Endodermal cell (in vitro differentiated cells): ENCODE measurements at regions not wholly inside any gene's neighbourhood (a gene's known extent, or its start where the extent isn't known, plus 50 kb on each side); places are given as distances from the start of the nearest gene placed in this dataset.

Source experiments
- DNase-seq: peaks from one replicate; pipeline ENCODE4 v3.0.0-alpha.2; 2017
- H3K27ac ChIP-seq: 2 replicates; pipeline ENCODE4 v1.5.1; 2013; ENCODE audit warnings: mild to moderate bottlenecking, low read depth, low read length, moderate library complexity
- H3K27me3 ChIP-seq: 2 replicates; pipeline ENCODE4 v1.6.1; 2013; ENCODE audit warnings: mild to moderate bottlenecking, low read length, moderate library complexity; ENCODE audit not compliant: insufficient read depth, control insufficient read depth, poor library complexity, severe bottlenecking
- H3K36me3 ChIP-seq: 2 replicates; pipeline ENCODE4 v1.7.0; 2013; ENCODE audit warnings: mild to moderate bottlenecking, low read length, moderate library complexity; ENCODE audit not compliant: control insufficient read depth, insufficient read depth
- H3K4me1 ChIP-seq: one replicate; pipeline ENCODE4 v1.7.0; 2013; ENCODE audit warnings: low read length; ENCODE audit not compliant: control insufficient read depth, insufficient read depth
- H3K4me3 ChIP-seq: 2 replicates; pipeline ENCODE4 v1.5.1; 2013; ENCODE audit warnings: mild to moderate bottlenecking, low read length, moderate library complexity
- H3K9ac ChIP-seq: 2 replicates; pipeline ENCODE4 v1.6.1; 2013; ENCODE audit warnings: mild to moderate bottlenecking, low read length, moderate library complexity; ENCODE audit not compliant: poor library complexity, severe bottlenecking; ENCODE audit errors: extremely low read depth
- H3K9me3 ChIP-seq: 2 replicates; pipeline ENCODE4 v1.6.1; 2013; ENCODE audit warnings: mild to moderate bottlenecking, low read length, moderate library complexity; ENCODE audit not compliant: control insufficient read depth
- H3K27ac Mint-ChIP-seq: 2 replicates; pipeline ENCODE4 v1.8.0; 2020; ENCODE audit warnings: mixed read lengths
- H3K27me3 Mint-ChIP-seq: 2 replicates; pipeline ENCODE4 v1.8.0; 2021; ENCODE audit warnings: mild to moderate bottlenecking, mixed read lengths; ENCODE audit not compliant: insufficient read depth
- H3K36me3 Mint-ChIP-seq: 2 replicates; pipeline ENCODE4 v1.8.0; 2020; ENCODE audit warnings: low read depth, mixed read lengths
- H3K4me1 Mint-ChIP-seq: 2 replicates; pipeline ENCODE4 v1.8.0; 2020; ENCODE audit warnings: mixed read lengths
- H3K4me3 Mint-ChIP-seq: 2 replicates; pipeline ENCODE4 v1.8.0; 2020; ENCODE audit warnings: mild to moderate bottlenecking, moderate library complexity, mixed read lengths
- H3K9me3 Mint-ChIP-seq: 2 replicates; pipeline ENCODE4 v1.8.0; 2020; ENCODE audit warnings: mild to moderate bottlenecking, mixed read lengths
- CTCF ChIP-seq: fragments of 200-600 bp; sonication (generic); conservative IDR thresholded peaks from 2 replicates; pipeline ENCODE4 v1.5.0; 2021; ENCODE audit warnings: antibody characterized with exemption, mild to moderate bottlenecking
- WGBS, 2 experiments: methylation state at CpG; one replicate each; pipeline versions ENCODE4 v1.1.5 to v1.1.7; 2013; ENCODE audit warnings: missing lambda C conversion rate in 2 of 2, mixed read lengths in 1 of 2; ENCODE audit not compliant: insufficient coverage in 1 of 2, insufficient read length in 1 of 2; 5-methylcytosine and 5-hydroxymethylcytosine counted together

GRCh38 chr5:114977979-114978573 is 191.6 kb downstream of the TRIM36 start:
- no peak for DNase-seq

GRCh38 chr5:114969482-114969881 is 200.2 kb downstream of the TRIM36 start:
- Histone ChIP-seq H3K27ac (no peak overlapping the region), H3K4me1 (no peaks in the 10 kb centered on the region), H3K4me3 (no peak overlapping the region), H3K9ac (no peak overlapping the region), H3K36me3 (no peaks in the 10 kb centered on the region), H3K27me3 (no peaks in the 10 kb centered on the region), H3K9me3 (no peaks in the 10 kb centered on the region)
- Mint-ChIP-seq H3K27me3 (no peaks in the 10 kb centered on the region), H3K9me3 (no peaks in the 10 kb centered on the region), H3K4me1 (no peaks in the 10 kb centered on the region), H3K36me3 (no peaks in the 10 kb centered on the region), H3K27ac (no peak overlapping the region), H3K4me3 (no peak overlapping the region)
- TF ChIP-seq CTCF: no peak
- no peak for DNase-seq
- WGBS, 2 experiments: 88% methylated on average over 1 of the region's 1 CpG; no CpG with 5 or more reads in 1 of the 2 experiments

More at GRCh38 chr5:114977979-114978573, 191.6 kb downstream of the TRIM36 start:
- Histone ChIP-seq H3K4me3 (no peak overlapping the region), H3K36me3 (no peaks in the 10 kb centered on the region), H3K4me1 (no peaks in the 10 kb centered on the region), H3K27me3 (no peaks in the 10 kb centered on the region), H3K9me3 (no peaks in the 10 kb centered on the region), H3K27ac (no peak overlapping the region), H3K9ac (no peak overlapping the region)
- no peaks in the 10 kb centered on the region for H3K9me3 Mint-ChIP-seq
- no peaks in the 10 kb centered on the region for H3K4me1 Mint-ChIP-seq
- no peaks in the 10 kb centered on the region for H3K36me3 Mint-ChIP-seq
- H3K27ac Mint-ChIP-seq: no peak overlapping the region
- H3K27me3 Mint-ChIP-seq: no peaks in the 10 kb centered on the region
- TF ChIP-seq CTCF: no peak
- no peak overlapping the region for H3K4me3 Mint-ChIP-seq
- 83 to 96% methylated on average over 1 to 3 of the region's 4 CpGs for WGBS, 2 experiments

- no peak for DNase-seq
- 90% methylated on average over 7 of the region's 7 CpGs; no CpG with 5 or more reads in 1 of the 2 experiments for WGBS, 2 experiments
- no peak for TF ChIP-seq CTCF
- H3K4me1 ChIP-seq: no peaks in the 10 kb centered on the region
- H3K27ac ChIP-seq: no peak overlapping the region
- H3K9me3 Mint-ChIP-seq: peaks cover 15% of the 10 kb centered on the region
- no peak overlapping the region for H3K4me3 ChIP-seq
- no peaks in the 10 kb centered on the region for H3K36me3 Mint-ChIP-seq
- no peaks in the 10 kb centered on the region for H3K9me3 ChIP-seq
- H3K27me3 Mint-ChIP-seq: no peaks in the 10 kb centered on the region
- no peaks in the 10 kb centered on the region for H3K4me1 Mint-ChIP-seq
- H3K9ac ChIP-seq: no peak overlapping the region
- H3K4me3 Mint-ChIP-seq: no peak overlapping the region
- no peaks in the 10 kb centered on the region for H3K27me3 ChIP-seq
- no peak overlapping the region for H3K27ac Mint-ChIP-seq
- H3K36me3 ChIP-seq: no peaks in the 10 kb centered on the region
Observed at GRCh38 chr5:114957384-114957783, 212.3 kb downstream of the TRIM36 start.
